Hematopoietic multipotent progenitor cell treated with erythropoietin and hydrocortisone succinate and interleukin-3 and kit ligand, for 15 days (in vitro differentiated cells): ENCODE measurements at regions not wholly inside any gene's neighbourhood (a gene's known extent, or its start where the extent isn't known, plus 50 kb on each side); places are given as distances from the start of the nearest gene placed in this dataset.

Experiments used
- DNase-seq: peaks from one replicate; pipeline ENCODE4 v3.0.0-alpha.2; 2015; ENCODE audit warnings: low spot score

DNA sequence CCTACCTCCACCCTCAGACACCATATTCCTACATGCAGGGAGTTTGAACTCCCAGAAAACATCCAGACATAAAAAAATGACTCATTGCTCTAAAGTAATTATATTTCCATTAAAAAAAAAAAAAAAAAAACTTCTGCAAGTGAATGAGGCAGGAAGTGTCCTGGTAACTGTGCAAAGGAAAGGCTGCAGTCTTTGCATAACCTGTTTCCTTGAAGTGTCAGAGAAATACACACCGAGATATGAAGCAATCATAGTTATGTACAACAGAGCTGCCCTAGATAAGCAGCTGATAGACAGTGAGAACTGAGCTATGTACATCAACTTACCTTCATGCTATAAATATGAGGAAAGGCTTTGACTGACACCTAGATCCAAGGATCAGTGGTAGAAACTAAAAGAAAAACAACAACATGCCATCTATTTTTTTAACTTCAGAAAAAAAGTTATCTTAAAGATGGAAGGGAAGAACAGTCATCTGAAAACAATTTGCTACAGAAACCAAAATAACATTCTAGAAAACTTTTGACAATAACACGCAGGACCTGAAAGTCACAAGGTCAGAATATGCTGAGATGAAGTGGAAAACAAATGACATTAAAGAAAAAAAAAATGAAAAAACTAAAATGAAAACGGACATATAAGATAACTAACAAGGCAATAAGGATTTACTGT lies 263.2 kb downstream of the SEC23A start:
- DNase-seq, result no peak

DNA sequence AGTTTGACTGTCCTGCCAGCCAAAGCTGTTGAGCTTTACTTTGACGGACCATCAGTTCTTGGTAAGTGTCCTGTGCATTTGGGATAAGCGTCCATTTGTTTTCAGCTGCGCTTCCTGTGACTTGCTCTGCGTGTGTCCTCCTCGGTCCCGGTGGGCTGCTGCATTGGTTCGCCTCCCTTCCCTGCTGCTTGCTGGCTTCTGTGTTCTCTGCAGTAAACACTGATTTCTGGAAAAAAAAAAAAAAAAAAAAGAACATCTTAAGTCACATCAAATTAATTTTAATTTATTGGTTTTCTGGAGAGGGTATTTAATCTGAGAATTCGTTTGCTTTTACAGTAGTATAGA lies 264.1 kb downstream of the SEC23A start:
- DNase-seq, result no peak

DNA sequence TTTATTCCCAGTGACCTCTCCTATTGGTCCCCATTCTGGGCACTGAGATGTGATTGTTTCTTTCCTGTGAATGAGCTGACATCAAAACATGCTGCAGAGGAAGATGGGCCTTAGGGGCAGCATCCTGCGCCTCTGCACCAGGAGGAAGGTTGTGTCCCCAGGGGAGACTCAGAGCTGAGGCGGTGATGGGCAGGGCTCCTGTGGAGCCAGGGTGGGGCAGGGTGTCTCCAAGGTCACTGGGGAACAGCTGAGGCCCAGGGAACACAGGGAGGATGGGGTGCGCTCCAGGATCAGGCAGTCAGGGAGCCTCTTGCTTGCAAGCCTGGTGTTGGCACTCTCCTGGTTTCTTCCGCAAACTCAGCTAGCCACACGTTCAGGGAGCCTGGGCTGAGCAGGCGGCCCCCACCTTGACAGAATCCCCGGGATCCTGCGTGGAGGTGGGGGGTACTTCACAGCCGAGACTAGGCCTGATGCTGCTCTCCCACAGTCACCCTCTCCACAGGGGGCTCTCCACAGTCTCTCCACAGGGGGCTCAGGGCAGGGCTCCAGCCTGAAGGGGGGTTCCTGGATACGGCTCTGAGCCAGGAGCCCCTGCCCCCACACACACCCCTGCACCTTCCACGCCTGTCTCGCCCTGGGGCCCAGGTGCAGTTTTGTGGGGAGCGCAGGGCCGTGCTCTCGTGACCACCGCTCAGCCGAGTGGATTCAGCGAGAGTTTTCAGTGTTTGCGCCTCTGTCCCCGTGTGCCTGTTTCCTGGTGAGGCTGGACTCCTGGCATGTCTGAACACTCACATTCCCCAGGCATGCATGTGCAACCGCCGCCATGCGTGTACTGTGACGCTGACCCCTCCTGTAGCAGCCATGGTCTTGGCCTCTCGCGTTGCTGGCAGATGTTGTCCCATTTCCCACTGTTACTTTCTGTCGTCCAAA lies 264.7 kb downstream of the SEC23A start:
- DNase-seq, result no peak

DNA sequence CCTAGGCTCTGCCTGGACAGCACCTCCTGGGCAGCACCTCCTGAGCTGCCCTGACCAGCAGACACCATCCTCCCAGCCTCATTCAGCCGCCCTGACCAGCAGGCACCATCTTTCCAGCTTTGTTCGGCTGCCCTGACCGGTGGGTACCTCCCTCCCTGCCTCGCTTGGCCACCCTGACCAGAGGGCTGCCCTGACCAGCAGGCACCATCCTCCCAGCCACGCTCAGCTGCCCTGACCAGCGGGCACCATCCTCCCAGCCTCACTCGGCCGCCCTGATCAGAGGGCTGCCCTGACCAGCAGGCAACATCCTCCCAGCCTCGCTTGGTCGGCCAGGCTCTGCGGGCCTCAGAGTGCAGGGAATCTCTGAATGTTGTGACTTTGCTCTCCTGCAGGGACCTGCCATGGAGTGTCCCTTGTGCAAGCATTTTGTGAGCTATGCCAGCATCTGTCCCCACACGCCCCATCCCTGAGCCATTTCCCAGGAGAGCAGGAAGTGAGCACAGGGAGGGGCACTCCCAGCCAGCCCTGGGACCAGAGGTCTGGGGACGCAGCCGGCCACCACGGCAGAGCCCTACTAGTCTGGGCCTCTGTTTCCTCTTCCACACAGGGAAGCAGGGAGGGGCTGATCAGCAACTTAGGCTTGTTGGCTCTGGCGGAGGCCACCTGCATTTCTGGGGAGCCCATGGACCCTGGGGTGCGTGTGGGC lies 265.5 kb downstream of the SEC23A start:
- no peak for DNase-seq

DNA sequence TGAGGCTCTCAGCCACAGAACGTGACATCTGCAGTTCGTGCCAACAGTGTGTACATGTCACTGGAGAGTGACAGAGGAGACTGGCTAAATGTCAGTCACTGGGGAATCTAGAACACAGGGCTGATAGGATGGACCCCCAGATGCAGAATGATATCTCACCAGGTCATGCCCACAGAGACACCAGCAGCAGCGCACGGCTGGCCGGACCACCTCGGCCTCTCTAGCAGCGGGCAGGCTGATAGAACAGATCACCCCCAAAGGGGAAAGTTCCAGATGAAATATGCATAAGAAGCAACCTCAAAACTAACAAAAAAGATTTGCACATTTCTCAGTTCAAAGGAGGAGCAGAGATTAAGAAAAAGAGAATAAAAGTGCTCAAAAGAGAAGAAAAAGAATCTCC lies 266.5 kb downstream of the SEC23A start:
- no peak for DNase-seq

DNA sequence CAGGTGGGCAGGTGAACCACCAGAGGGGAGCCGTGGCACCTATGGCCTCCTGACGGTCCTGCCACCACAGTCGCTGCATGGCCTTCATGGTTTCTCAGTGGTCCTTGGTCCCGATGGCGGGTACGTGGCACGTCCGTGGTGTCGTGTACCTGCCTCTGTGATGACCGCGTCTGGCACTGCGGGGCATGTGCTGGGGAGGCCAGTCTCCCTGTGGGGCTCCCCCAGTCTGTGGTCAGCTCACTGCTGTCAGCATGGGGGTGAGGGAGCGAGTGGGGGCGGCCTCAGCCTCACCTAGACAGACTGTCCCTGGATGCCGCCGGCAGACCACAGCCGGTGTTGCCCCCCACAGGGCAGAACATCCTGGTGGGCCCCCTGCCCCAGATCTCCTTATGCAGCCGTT lies 267.2 kb downstream of the SEC23A start:
- DNase-seq, result no peak

DNA sequence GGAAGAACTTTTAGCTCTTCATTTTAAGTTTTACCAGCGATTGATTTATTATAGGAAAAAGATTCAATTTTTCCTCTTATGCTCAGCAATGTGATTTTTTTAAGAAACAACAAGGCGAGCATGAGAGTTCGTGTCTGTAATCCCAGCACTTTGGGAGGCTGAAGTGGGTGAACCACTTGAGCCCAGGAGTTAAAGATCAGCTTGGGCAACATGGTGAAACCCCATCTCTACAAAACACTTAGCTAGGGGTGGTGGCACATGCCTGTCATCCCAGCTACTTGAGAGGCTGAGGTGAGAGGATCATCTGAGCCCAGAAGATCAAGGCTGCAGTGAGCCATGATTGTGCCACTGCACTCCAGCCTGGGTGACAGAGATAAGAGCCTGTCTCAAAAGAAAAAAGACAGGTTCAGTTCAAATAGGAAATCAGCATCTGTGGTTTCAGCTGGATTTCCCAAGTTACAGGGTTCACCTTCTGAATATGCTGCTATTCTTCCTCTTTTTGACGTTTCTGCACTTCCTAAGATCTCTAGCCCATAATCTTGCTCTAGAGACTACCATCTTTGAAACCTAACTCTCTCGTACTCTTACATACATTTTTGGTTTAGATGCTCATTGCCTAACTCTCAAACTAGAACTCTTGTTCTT lies 274.7 kb downstream of the SEC23A start:
- no peak for DNase-seq

DNA sequence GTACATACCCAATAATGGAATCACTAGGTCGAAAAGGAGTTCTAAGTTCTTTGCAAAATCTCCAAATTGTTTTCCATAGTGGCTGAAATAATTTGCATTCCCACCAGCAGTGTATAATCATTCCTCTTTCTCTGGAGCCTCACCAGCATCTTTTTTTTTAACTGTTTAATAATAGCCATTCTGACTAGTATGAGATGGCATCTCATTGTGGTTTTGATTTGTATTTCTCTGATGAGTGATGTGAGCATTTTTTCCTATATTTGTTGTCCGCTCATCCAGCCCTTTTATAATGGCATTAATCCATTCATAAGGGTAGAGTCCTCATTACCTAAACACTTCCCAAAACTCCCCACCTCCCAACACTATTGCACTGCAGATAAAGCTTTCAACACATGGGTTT lies 278.3 kb downstream of the SEC23A start:
- no peak for DNase-seq

DNA sequence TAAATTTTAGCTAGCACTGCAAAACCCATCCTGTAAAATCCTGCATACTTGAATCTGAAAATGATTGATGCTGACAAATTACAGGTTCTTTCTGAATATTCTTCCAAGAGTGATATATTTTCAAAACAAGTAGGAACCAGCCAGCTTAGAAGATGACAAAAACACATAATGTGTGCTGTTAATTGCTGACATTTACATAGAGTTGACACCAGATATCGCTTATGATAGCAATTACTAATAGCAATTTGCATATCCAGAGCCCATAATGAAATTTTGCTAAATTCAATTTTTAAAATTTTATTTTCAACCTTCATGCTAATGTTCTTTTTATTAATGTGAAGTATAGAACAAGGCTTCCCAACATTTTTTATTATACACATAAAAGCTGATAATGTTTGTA lies 284.5 kb downstream of the SEC23A start:
- no peak for DNase-seq

DNA sequence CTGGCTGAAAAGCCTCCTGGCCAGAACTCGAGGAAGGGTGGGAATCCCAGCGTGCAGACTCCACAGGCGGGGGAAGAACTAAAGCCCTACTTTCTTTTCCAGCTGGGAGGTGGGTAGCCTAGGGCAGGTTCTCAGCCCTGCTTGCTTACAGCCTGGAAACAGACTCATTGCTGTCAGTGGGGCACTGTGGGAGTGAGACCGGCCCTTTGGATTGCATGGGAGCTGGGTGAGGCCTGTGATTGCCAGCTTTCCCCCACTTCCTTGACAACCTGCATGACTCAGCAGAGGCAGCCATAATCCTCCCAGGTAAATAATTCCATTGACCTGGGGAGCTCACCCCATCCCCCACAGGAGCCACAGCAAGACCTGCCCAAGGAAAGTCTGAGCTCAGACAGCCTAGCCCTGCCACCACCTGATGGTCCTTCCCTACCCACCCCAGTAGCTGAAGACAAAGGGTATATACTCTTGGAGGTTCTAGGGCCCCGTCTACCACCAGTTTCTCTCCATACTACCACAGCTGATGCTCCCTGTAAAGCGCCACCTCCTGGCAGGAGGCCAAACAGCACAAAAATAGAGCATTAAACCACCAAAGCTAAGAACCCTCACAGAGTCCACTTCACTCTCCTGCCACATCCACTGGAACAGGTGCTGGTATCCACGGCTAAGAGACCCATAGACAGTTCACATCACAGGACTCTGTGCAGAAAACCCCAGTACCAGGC lies 294.1 kb downstream of the SEC23A start:
- DNase-seq, result no peak

DNA sequence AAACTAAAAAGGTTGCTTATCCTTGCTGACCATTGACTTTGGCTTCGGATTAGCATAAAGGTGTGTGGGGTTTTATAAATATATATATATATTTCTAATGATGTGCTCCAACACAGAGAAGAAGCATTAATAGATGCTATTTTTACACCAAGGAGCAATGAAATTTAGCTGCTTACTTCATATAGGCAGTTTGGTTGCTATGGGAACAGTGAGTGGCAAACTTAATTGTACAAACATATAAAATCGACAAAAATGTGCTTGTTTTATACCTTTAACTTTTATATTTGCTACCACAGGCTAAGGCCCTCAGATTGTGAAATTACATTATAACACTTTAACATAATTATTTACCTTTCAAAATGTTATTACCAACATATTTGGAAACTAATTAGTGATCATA lies 303.4 kb downstream of the SEC23A start:
- no peak for DNase-seq

DNA sequence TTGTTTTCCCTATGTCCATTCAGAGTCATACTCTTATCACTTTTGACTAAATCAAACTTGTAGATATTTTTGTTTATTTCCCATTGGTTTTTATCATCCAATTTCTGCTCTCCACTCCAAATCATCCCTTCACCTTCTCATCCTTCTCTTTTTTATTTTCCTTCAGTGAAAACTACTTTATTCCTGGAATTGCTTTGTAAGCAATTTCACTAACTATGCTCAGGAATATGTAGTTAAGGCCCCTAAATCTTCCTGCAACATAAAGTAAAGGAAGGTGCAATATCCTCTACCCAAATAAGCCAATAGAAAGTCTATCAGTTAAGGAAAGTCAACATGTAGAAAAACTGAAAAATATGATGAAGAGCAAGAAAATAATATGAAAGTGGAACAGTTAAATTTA lies 308.4 kb downstream of the SEC23A start:
- DNase-seq, result no peak

DNA sequence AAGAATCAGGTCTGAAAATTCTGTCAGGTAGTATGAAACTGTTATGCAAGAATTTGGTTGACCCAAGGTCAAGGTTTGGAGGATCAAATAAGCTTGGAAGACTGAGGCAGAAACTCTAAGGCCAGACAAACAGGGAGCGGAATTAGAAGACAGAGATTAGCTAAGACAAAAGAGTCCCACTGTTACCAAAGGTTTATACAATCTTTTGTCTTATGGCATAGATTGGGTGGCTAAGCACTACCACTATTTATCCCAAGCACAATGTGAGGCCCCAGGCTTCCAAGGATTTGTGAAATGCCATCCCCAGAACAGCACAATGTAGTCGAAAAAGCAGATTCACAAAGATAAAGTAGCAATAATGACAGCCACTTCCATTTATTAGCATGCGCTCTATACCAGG lies 311.2 kb downstream of the SEC23A start:
- DNase-seq, result no peak

DNA sequence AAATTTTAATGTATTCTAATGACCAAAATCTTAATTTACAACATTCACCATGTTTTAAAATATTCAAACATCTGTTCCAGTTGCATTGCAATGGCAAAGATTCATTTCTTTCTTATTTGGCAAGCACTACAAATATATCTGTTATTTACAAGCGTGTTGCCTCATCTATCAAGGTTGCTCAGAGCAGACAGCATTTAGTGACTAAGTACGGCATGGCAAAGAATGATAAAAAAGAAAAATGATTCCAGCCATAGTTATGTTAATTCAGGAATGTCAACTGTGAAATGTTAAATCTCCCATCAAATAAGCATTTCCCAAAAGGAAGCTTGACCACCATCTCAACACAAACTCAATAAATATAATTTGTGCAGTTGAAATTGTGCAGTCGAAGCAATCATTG lies 312.1 kb downstream of the SEC23A start:
- DNase-seq, result no peak

DNA sequence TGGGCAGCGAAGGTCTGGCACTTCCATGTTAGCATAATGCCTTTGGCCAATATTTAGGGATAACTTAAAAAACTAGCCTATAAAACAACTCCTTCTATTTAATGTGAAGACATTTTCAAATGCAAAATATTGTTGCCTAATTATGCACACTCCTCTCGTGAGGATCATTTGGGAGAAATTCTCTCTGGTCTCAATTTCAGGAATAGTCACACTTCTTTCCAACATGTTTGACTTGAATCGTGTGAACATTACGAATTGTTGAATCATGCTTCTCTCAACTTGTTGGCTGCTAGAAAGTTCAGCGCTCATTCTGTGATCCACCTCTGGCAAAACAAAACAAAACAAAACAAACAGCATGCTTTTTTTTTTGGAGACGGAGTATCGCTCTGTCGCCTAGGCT lies 313.2 kb downstream of the SEC23A start:
- DNase-seq, result no peak

DNA sequence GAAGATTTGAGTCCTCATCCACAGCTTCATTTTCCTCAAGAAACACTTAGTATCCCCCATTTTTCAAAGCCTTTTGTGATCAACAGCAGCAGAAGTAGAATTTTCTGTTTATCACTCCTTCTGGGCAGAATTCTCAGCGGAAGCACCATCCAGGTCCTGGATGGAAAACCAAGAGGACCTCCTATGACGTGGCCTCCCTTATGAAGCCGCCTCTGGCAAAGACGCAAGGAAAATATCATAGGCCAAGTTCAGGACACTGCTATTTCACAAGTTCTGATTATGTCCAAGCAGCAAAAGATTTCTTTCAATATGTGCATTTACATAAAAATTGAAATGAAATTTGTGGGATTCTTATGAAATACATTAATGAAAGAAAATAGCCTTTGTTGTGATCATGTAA lies 315.0 kb downstream of the SEC23A start:
- DNase-seq, result no peak

DNA sequence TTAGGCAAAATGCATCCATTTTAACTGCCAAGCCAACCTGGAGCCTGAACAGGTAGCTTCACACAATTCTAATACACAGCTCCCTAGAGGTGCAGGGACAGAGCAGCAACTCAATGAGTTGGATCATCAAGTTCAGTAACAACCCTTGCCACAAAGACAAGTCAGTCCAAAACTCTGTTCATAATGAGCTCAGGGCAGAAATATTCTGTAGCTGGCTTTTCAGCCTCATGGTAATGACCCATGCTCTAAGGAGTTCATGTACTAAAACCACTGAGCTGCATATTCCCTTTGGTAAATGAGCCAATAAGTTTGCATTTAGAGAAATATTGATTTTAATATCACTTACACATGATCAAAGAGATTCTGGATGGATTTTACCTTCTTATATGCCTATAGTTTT lies 316.1 kb downstream of the SEC23A start:
- no peak for DNase-seq

DNA sequence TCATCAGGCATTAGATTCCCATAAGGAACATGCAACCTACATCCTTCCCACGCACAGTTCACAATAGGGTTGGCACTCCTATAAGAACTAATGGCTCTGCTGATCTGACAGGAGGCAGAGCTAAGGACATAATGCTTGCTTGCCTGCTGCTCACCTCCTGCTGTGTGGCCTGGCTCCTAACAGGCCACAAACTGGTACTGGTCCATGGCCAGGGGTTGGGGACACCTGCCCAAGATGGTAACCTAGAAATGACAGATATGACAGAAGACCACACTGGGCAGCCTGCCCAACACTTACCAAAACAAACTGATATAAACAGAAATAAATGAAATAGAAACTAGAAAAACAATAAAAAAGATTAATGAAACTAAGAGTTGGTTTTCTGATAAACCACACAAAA lies 325.6 kb downstream of the SEC23A start:
- no peak for DNase-seq

DNA sequence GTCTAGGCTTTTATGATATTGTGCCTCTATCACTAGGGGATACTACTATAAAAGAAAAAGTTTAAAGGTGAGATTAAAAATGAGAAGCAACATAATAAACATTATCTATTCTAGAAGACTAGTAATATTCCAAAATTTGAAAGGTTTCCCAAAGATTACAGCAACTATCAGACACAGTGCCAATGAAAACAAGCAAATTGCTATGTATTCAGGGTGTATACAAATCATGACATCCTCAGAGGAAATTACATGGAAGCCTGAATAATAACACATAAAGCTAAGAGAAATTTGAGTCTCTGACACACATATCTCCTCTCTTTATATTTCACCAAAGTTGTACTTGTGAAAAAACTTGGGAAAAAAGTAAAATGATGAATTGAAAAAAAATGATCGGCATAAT lies 327.0 kb downstream of the SEC23A start:
- no peak for DNase-seq

DNA sequence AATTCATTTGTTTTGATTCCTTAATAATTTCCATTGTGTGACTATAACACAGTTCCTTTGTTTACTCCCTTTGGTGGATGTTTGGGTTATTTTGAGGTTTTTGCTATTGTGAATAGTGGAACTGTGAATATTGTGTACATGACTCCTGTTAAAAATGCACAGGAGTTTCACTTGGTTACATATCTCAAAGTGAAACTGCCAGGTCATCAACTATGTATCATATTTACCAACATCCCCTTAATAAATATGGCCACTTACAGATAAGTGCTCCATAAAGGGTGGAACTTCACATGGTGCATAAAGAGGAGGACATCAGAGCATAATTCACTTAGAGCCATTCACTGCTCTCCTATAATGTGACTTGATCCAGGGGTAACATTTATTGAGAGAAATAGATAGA lies 328.9 kb downstream of the SEC23A start:
- DNase-seq, result no peak

DNA sequence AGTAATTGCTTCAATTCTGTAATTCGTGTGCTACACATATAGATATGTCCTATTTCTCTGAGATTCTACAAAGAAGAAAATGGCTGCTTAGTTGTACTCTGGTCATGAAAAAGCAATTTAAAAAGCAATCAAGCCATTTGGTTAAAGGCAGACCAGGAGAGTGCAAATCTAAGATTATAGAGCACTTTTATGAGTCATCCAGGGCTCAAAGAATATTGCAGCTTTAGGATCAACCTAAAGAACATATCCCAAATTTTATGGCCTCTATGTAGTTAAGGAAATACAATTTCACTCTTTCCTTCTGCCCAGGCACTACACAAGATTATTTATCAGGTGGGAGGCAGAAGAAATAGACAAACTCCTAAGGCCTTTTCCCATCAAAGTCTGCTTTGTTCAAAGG lies 332.8 kb downstream of the SEC23A start:
- no peak for DNase-seq

DNA sequence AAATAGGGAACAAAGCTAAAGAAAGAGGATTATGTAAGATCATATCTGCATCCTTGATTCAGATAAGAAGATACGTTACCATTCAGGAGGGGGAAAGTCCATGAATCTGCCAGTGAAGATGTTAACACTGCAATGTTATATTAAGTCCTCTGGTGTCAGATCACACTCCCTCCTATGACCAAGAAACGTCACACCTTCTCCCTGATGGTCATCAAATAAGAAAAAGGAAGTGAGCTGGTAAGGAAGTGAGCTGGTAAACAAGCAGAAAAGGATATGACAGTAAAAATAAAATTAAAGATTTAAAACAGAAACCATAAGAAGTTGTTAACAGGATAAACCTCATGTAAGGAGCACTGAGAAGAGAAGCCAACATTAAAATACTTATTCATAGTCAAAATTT lies 340.2 kb downstream of the SEC23A start:
- no peak for DNase-seq
